ENCODE measurements at regions not wholly inside any gene's neighbourhood (a gene's known extent, or its start where the extent isn't known, plus 50 kb on each side); places are given as distances from the start of the nearest gene placed in this dataset.

DNA sequence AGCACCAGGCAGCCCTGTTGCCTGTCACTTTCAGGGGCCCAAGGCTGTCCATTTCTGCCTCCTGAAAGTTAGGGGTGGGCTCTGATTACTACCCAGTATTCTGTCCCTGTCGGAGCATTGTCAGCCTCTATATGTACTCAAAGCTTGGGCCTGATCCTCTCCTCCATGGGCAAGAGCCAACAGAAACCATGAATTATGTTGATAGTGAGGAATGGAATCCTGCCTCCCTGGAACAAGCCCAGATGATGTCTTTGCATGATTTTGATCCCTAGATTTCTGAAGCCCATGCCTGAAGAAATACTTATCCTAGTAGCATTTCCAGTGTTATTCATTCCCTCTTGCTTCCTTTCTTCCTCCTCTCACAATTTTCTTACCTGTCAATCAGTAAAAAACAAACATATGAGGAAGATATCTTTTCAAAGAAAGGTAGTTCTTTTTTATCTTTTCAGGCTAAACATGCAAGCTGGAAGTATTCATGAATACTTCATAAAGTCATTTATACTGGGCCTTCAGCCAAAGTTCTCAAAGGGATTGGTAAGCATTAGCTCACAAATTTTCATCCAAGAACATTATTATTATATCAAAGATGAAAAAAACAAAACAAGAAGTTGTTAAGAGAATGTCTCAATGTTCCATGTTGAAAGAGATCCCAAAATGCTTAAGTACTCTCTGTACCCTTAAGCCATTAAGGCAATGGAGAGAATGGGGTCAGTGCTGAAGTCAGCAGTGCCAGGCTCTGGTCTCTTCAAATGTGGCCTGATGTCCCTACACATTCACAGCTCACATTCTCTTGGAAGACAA is 171.7 kb downstream of the NHLRC3 start:
- no peak for ATAC-seq
- no peak for DNase-seq
- H3K36me3 Mint-ChIP-seq (ENCODE audit: low read depth): no peaks in the 10 kb centered on the region
- intact Hi-C loops (cut with DNase I, micrococcal nuclease): no loop called here
- H3K27me3 Mint-ChIP-seq: peaks cover 33% of the 10 kb centered on the region
- H3K9me3 Mint-ChIP-seq (ENCODE audit: low read depth): no peaks in the 10 kb centered on the region
- no peak overlapping the region for H3K4me3 Mint-ChIP-seq
- H3K27ac Mint-ChIP-seq: no peak overlapping the region
- POLR2A ChIA-PET: no interaction called here
- CTCF ChIA-PET: no interaction called here
- H3K4me1 Mint-ChIP-seq: no peaks in the 10 kb centered on the region

DNA sequence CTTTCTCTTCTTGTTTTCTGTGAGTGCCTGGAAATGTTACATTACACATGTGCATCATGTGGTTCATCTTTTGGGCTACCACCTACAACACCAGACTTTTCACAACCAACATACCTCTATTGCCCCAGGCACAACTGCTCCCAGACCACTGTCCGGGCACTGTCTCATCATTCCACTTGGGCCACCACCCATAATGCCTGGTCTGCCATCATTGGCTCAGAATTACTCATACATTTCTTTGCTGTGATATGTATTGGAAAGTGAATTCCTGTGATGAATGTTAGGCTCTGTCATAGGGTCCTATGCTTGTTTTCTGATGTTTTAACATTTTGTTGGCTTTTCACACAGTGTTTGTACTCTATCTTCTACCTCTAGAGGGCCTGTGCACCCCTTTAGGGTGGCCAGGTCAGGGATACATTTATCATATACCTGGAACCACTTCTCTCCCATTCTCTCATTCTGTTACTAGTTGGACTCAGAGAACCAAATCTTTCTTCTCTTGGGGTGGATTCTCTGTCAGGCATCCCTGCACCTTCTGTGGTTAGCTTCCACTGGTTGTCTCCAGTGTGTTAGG is 172.8 kb downstream of the NHLRC3 start:
- Mint-ChIP-seq H3K27me3 (peaks cover 40% of the 10 kb centered on the region), H3K27ac (no peak overlapping the region), H3K9me3 (ENCODE audit: low read depth) (no peaks in the 10 kb centered on the region), H3K4me1 (no peaks in the 10 kb centered on the region), H3K4me3 (no peak overlapping the region), H3K36me3 (ENCODE audit: low read depth) (no peaks in the 10 kb centered on the region)
- CTCF ChIA-PET: no interaction called here
- no peak for DNase-seq
- intact Hi-C loops (cut with DNase I, micrococcal nuclease): no loop called here
- POLR2A ChIA-PET: no interaction called here
- no peak for ATAC-seq

DNA sequence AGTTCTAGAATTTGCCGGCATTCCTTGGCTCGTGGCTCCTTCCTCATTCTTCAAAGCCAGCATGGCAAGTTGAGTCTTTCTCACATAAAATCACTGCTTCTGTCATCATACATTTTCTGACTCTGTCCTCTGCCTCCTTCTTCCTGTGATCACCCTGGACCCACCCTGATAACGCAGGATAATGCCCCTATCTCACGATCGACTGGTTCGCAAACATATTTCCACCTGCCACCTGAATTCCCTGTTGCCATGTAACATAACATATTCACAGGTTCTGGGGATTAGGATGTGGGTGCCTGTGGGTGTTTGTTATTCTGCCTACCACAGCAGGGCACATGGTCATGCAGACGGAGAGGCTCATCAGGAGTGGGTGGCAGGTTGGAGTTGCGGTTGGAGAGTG is 177.7 kb downstream of the NHLRC3 start:
- no peak for ATAC-seq
- no peak overlapping the region for H3K4me3 Mint-ChIP-seq
- peaks cover 24% of the 10 kb centered on the region for H3K27me3 Mint-ChIP-seq
- peaks cover 7% of the 10 kb centered on the region for H3K9me3 Mint-ChIP-seq (ENCODE audit: low read depth)
- no peak for DNase-seq
- no peaks in the 10 kb centered on the region for H3K4me1 Mint-ChIP-seq
- no peak overlapping the region for H3K27ac Mint-ChIP-seq
- intact Hi-C loops (cut with DNase I, micrococcal nuclease): no loop called here
- no peaks in the 10 kb centered on the region for H3K36me3 Mint-ChIP-seq (ENCODE audit: low read depth)
- ChIA-PET CTCF (no interaction called here), POLR2A (no interaction called here)

DNA sequence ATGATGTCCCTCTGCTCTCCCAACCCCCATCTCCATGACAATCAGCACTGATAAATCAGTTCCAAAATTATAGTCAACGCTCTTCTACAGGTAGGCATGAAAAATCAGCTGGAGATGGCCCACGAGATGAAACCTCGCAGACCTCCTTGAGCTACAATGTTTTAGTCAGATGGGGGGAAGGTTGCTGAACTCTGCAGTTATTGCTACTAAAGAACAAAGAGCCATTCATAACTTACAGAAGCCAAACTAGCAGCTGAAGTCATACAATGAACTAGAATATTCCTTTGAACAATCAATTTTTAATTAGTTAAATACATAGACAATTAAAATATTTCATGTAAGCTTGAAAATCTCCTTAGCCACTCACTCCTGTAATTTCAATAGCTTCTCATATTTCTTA is 179.2 kb downstream of the NHLRC3 start:
- Mint-ChIP-seq H3K9me3 (ENCODE audit: low read depth) (peaks cover 9% of the 10 kb centered on the region), H3K27ac (no peak overlapping the region), H3K4me1 (no peaks in the 10 kb centered on the region), H3K27me3 (peaks cover 19% of the 10 kb centered on the region), H3K36me3 (ENCODE audit: low read depth) (no peaks in the 10 kb centered on the region), H3K4me3 (no peak overlapping the region)
- ChIA-PET POLR2A (interaction anchor here (0.5 kb wide), 1 partner anchor 265 kb away, joined by 3 read pairs; no protein-coding TSS in a partner anchor), CTCF (interaction anchor here (1.2 to 1.4 kb wide), 2 partner anchors 10 to 20 kb away, joined by 3 to 6 read pairs; no protein-coding TSS in a partner anchor)
- ATAC-seq: no peak
- intact Hi-C loops (cut with DNase I, micrococcal nuclease): no loop called here
- no peak for DNase-seq

DNA sequence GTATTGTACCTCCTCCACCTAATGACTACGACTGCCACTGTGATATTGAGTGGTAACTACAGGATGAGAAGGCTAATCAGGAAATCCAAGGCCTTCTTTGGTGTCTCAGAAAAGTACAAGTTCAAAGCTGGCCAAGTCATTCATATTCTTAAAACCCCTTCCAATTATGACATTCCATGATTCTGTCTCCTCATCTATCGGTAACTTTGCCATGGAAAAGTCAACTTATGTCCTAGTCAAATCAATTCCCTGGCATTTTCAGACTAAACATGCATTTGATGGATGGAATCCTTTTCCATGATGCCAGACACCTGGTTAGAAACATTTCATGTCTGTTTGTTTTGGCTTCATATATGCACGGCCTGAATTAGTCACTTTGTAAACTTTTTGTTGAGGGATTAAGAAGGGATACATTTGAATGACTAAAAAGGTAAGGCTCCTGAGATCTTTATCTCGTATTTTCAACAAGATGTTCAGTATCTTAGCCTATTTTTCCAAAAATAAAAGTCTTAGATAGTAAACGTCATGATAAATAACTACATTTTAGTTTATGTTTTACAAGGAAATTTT is 186.5 kb downstream of the NHLRC3 start:
- POLR2A ChIA-PET: no interaction called here
- CTCF ChIA-PET: no interaction called here

DNA sequence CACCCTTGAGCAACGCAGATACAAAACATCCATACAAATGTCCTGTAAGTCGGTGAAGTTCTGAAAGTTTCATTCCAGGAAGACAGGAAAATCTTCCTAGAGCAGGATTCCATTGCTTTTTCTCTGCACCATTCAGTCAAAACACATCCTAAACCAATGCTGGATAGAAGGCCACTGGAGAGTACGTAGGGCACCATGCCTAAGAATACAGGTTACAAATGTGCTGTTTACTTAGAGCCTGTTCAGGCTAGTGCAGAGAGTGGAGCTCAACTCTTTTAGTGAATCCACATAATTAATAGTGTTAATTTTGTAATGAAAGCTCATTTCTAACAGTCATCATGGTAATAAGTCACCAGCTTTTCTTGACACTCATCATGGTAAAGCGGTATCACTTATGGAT is 187.6 kb downstream of the NHLRC3 start:
- CTCF ChIA-PET: no interaction called here
- DNase-seq: no peak
- intact Hi-C loops (cut with DNase I, micrococcal nuclease): no loop called here

More for the DNA sequence above, 186.5 kb downstream of the NHLRC3 start:
- H3K27me3 Mint-ChIP-seq: peaks cover 12% of the 10 kb centered on the region
- ATAC-seq (no peak), DNase-seq (no peak)
- H3K27ac Mint-ChIP-seq: no peak overlapping the region
- H3K9me3 Mint-ChIP-seq (ENCODE audit: low read depth): peaks cover 8% of the 10 kb centered on the region
- H3K4me3 Mint-ChIP-seq: no peak overlapping the region
- intact Hi-C loops (cut with DNase I, micrococcal nuclease): no loop called here
- H3K36me3 Mint-ChIP-seq (ENCODE audit: low read depth): no peaks in the 10 kb centered on the region
- no peaks in the 10 kb centered on the region for H3K4me1 Mint-ChIP-seq

GRCh38 chr13:39226359-39226758 is 188.1 kb downstream of the NHLRC3 start:
- no peak overlapping the region for H3K27ac Mint-ChIP-seq
- intact Hi-C loops (cut with DNase I, micrococcal nuclease): no loop called here
- ATAC-seq (no peak), DNase-seq (no peak)
- H3K36me3 Mint-ChIP-seq (ENCODE audit: low read depth): no peaks in the 10 kb centered on the region
- ChIA-PET CTCF (no interaction called here), POLR2A (no interaction called here)
- H3K27me3 Mint-ChIP-seq: peaks cover 10% of the 10 kb centered on the region
- peaks cover 3% of the 10 kb centered on the region for H3K9me3 Mint-ChIP-seq (ENCODE audit: low read depth)
- H3K4me1 Mint-ChIP-seq: no peaks in the 10 kb centered on the region
- H3K4me3 Mint-ChIP-seq: no peak overlapping the region

More for the DNA sequence above, 187.6 kb downstream of the NHLRC3 start:
- Mint-ChIP-seq H3K27me3 (peaks cover 9% of the 10 kb centered on the region), H3K36me3 (ENCODE audit: low read depth) (no peaks in the 10 kb centered on the region), H3K27ac (no peak overlapping the region), H3K9me3 (ENCODE audit: low read depth) (peaks cover 3% of the 10 kb centered on the region), H3K4me1 (no peaks in the 10 kb centered on the region), H3K4me3 (no peak overlapping the region)
- ATAC-seq: no peak
- POLR2A ChIA-PET: no interaction called here

DNA sequence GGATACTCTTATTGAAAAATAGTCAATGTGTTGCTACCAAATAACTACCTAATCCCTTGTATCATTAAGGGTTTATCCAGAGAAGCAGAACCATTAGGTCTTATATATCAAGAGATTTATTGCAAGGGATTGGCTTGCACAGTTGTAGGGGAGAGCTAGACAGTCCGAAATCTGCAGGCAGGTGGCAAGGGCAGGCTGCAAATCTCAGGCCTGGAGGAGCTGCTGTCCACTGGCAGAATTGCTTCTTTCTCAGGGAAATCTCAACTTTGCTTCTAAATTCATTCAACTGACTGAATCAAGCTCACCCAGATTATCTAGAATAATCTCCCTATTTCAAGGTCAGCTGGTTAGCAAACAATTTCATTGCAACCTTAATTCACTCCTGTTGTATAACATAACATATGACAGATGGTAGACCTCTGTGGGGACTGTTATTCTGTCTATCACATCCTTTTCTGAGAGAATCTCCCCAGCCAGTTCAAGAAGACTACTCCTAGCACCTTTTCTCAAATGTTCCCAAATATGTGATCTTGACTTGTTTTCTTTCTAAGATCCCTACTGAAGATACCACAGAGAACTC is 194.2 kb downstream of the NHLRC3 start:
- Mint-ChIP-seq H3K27me3 (peaks cover 26% of the 10 kb centered on the region), H3K4me1 (no peaks in the 10 kb centered on the region), H3K36me3 (ENCODE audit: low read depth) (no peaks in the 10 kb centered on the region), H3K4me3 (no peak overlapping the region), H3K27ac (no peak overlapping the region), H3K9me3 (ENCODE audit: low read depth) (no peaks in the 10 kb centered on the region)
- ChIA-PET CTCF (no interaction called here), POLR2A (no interaction called here)
- DNase-seq: no peak
- intact Hi-C loops (cut with DNase I, micrococcal nuclease): no loop called here
- ATAC-seq: no peak

DNA sequence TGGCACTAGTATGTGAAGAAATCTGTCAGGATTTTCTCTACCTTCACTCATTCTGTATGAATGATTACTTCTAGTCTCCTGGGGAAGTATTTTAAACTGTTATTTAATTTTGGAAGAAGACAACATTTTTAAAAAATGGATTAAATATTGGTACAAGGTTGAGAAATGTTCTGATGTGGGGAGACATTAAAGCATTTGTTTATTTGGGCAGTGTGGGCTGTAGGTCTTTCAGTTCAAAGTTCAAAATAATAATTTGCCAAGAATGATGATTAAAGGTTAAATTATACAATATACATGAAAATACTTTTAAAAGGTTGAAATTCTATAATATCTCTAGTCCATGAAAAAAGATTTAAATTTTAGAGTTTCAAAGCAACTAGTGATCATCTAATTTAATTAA is 194.7 kb downstream of the NHLRC3 start:
- no peaks in the 10 kb centered on the region for H3K9me3 Mint-ChIP-seq (ENCODE audit: low read depth)
- intact Hi-C loops (cut with DNase I, micrococcal nuclease): no loop called here
- no peak for ATAC-seq
- H3K4me3 Mint-ChIP-seq: no peak overlapping the region
- H3K27ac Mint-ChIP-seq: no peak overlapping the region
- peaks cover 29% of the 10 kb centered on the region for H3K27me3 Mint-ChIP-seq
- CTCF ChIA-PET: no interaction called here
- DNase-seq: no peak
- no peaks in the 10 kb centered on the region for H3K4me1 Mint-ChIP-seq
- POLR2A ChIA-PET: no interaction called here
- H3K36me3 Mint-ChIP-seq (ENCODE audit: low read depth): no peaks in the 10 kb centered on the region

GRCh38 chr13:39233519-39233918 is 195.3 kb downstream of the NHLRC3 start:
- intact Hi-C loops (cut with DNase I, micrococcal nuclease): no loop called here
- CTCF ChIA-PET: no interaction called here
- Mint-ChIP-seq H3K9me3 (ENCODE audit: low read depth) (no peaks in the 10 kb centered on the region), H3K27ac (no peak overlapping the region), H3K4me3 (no peak overlapping the region), H3K36me3 (ENCODE audit: low read depth) (no peaks in the 10 kb centered on the region), H3K4me1 (no peaks in the 10 kb centered on the region), H3K27me3 (peaks cover 33% of the 10 kb centered on the region)
- POLR2A ChIA-PET: no interaction called here
- DNase-seq (no peak), ATAC-seq (no peak)

GRCh38 chr13:39244561-39245230 is 206.4 kb downstream of the NHLRC3 start:
- no peak for ATAC-seq
- no peak overlapping the region for H3K4me3 Mint-ChIP-seq
- no peaks in the 10 kb centered on the region for H3K9me3 Mint-ChIP-seq (ENCODE audit: low read depth)
- peaks cover 2% of the 10 kb centered on the region for H3K4me1 Mint-ChIP-seq
- POLR2A ChIA-PET: no interaction called here
- intact Hi-C loops (cut with DNase I, micrococcal nuclease): no loop called here
- H3K27me3 Mint-ChIP-seq: peaks cover 20% of the 10 kb centered on the region
- H3K36me3 Mint-ChIP-seq (ENCODE audit: low read depth): no peaks in the 10 kb centered on the region
- DNase-seq: no peak
- H3K27ac Mint-ChIP-seq: no peak overlapping the region
- CTCF ChIA-PET: interaction anchor here (1.9 kb wide), 1 partner anchor 8 kb away, joined by 6 read pairs; no protein-coding TSS in a partner anchor

Measured in activated CD4-positive, alpha-beta T cell treated with anti-CD3 and anti-CD28 coated beads for 36 hours (primary cell).